ENCODE measurements at regions not wholly inside any gene's neighbourhood (a gene's known extent, or its start where the extent isn't known, plus 50 kb on each side); places are given as distances from the start of the nearest gene placed in this dataset.
"Not testable (repeated sequence)": the region's sequence is repeated elsewhere in the genome, so short reads cannot be mapped to it uniquely, and the experiment has no call there.

GRCh38 chr18:44580782-44581181, 99.9 kb upstream of the SETBP1 start:
- TF ChIP-seq EZH2, CTCF (IDR thresholded peaks at IDR 0.05): not testable (repeated sequence)

All from neural progenitor cell (in vitro differentiated cells).